ENCODE measurements at regions not wholly inside any gene's neighbourhood (a gene's known extent, or its start where the extent isn't known, plus 50 kb on each side); places are given as distances from the start of the nearest gene placed in this dataset.

DNA sequence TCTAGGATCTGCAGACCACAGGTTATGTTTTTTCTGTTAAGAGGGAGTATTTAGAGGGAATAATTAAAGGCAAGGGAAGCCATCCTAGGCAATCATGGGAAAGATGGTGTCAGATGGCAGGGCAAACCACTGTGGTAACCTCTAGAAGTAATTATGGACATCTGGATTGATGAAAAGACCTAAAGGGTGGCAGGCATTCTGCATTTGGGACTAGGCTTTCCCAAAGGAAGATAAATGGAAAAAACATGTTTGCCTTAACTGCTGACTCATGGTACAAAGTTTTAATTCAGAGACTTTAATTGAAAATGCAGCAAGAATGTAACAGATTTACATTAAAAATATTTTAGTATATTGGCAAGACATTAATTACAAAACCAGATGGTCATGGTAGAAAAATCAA lies 88.1 kb downstream of the TMEM30B start:
- intact Hi-C loops (cut with micrococcal nuclease), result no loop called here

DNA sequence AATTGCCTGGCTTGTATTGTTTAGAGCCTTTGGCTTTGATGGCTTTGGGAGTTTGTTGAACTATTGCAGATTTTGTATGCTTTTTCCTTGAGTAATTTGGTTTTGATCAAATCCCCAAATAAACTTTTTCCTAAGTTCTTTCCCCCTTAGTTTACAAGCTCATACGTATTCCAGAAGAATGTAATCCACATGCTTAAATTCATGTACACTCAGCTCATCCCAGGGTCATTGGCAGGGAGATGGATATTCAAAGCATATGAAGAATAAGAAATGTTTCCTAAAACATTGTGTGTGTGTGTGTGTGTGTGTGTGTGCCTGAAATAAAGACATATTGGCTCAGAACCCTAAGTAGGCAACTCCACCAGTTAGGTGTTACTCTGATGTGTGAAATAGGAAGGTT lies 89.4 kb downstream of the TMEM30B start:
- intact Hi-C loops (cut with micrococcal nuclease), result no loop called here

DNA sequence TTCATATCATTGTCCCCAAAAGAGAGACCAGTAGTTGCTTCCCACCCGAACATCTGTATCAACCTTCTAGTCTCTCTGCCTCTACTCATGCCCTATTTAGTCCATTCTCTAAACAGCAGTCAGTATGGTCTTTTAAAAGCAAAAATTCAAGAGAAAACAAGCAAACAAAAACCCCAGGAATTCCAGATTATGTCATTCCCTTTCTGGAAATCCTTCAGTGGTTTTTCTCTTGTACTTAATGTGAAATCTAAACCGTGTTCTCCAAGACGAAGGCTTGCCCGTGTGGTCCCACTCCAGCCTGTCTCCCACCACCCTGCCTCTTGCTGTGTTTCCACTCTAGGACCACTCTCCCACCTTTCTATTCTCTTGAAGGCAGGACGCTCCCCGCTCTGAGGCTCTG lies 90.8 kb downstream of the TMEM30B start:
- intact Hi-C loops (cut with micrococcal nuclease), result no loop called here

DNA sequence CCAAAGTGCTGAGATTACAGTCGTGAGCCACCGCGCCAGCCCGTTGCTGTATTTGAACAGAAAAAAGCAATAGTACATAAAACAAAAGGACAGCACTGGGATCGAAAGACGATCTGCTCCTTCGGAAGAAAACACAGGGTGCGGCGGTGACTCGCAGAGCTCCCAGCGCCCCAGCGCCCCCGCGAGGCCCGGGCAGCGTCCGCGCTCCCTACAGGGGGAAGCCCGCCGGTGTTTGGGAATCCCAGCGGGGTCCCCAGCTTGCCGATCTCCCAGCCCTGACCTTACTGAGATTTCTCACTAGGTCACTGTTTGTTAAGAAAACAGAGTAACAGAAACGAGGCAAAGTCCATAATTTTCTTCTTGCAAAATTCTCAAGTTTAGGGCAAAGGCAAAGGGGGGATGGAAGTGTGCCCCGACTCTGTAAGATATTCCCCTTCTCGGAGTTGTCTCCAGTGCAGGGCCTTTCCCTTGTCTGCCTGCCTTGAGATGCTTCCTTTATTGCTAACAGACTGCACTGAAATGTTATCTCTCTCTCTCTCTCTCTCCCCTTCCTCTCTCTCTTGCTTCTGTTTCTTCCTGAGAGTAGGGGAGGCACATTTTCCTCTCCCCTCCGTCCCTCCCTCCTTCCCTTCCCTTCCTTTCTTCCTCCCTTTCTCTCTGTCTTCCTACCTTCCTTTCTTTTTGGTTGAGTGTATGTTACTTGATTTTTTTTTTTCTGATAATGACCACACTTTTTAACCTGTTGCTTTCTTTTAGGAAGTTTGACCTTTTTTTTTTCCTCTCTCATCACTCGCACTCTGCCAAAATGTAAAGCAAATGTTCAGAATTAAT lies 91.9 kb downstream of the TMEM30B start:
- intact Hi-C loops (cut with micrococcal nuclease), result no loop called here

DNA sequence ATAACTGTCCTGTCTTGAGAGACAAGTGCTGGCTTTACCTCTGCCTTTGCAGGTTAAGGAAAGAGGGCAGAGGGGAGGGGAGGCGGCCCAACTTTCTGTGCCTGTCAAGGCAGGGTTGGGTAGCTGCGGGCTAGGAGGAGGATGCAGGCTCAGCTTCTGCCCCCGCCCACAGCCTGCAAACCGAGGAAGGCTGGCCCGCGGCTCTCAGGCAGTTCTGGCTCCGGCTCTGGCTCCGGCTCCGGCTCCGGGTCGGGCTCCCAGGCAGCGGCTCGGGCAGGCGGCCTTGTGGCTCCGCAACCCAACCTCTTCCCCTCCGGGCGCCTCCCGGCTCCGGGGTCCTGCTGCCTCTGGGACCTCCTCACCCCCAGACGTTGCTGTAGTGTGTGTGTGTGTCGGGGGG lies 92.9 kb downstream of the TMEM30B start:
- intact Hi-C loops (cut with micrococcal nuclease), result no loop called here

DNA sequence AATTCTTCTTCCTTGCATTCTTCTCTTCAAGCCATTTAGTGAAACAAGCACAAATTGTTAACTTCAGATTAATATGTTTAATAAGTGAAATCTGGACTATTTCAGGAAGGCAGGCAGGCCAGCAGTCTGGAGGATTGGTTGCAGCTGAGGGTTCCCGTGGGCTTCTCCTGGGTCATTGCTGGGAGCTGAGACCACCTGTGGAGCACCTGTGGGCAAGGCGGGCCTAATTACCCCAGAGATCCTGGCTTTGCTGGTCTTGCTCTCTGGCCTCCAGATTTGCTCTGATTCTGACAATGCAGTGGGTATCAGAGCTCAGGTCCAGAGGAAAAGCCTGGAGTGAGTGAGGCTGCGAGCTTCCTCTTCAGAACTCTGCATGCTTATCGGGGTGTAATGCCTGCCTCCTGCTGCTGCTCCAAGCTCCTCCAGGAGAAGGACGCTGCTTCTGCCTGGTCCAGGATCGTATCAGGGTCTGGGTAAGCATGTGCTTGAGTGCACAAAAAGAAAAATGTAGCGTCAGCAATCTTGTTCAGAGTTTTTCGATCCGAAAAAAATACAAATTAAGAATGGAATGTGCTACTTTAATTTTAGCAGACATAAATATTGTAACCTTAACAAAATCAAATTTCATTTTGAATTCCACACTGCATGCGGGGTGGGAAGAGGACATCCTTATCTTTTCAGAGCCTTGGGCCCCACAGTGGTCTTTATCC lies 93.8 kb downstream of the TMEM30B start:
- intact Hi-C loops (cut with micrococcal nuclease), result no loop called here

DNA sequence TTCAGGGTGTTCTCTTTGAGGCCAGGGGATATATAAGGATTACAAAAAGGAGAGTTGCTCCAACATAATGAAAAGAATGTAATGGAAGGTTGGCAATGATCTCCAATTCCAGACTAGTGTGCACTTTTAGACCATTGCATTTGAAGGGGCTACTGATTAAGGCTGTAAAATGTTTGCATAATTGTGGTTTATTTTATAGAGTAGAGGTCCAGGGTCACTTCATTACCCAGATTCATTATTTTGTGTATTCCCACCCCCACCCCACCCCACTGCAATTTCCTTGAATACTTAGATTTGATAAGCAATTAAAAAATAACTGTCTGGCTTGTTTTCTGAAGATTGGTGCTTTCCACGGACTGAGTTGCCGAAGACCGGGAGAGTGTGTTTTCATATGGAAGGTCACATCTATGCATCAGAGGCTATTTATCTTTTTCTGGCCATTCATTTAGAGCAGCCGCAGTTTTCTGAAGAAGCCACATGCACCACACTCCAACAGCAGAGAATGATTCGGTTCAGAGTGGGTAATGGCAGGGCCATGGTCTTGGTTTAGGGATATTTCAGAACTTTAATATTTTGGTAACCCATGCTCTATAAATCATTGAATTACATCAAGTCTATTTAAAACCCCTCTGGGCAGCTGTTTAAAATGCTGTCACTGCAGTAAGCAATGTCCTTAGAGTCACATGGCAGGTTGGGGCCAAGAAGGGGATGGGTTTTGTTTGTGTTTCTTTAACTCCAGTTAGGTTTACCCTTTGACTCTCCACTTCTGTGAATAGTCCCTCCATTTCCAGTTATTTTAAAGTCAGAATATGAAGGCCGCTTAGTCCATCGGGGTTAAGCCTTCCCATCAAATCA lies 94.6 kb downstream of the TMEM30B start:
- intact Hi-C loops (cut with micrococcal nuclease), result no loop called here

DNA sequence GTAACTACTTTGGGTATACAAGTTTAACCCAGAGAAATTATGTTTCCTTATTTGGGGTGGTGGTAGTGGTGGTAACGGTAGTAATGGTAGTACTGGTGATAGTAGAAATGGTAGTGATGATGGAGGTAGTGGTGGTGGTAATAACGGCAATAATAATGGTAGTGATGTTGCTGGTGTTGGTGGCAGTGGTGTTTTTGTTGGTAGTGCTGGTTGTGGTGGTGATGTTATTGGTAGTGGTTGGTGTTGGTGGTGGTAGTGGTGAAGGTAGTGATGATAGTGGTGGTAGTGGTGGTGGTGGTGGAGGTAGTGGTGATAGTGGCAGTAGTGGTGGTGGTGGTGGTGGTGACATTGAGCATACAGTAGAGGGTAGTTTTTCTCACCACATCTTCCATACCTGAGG lies 95.6 kb downstream of the TMEM30B start:
- intact Hi-C loops (cut with micrococcal nuclease), result no loop called here

DNA sequence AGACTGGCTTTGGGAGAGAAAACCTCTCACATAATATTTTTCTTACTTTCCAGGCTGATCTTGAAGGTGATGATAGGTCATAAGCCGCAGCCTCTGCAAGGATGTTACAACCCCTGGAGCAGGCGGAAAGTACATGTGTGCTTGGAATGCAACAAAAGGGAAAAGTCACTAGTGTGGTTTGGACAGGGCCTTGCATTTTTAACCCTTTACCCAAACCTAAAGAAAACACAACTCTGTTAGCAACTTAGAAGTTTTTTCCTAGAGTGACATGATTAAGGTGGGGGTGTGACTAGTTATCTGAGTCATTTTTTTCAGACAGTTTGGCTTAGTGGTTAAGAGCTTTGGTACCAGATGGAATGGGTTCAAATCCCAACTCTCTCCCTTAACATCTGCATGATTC lies 97.0 kb downstream of the TMEM30B start:
- intact Hi-C loops (cut with micrococcal nuclease), result no loop called here

DNA sequence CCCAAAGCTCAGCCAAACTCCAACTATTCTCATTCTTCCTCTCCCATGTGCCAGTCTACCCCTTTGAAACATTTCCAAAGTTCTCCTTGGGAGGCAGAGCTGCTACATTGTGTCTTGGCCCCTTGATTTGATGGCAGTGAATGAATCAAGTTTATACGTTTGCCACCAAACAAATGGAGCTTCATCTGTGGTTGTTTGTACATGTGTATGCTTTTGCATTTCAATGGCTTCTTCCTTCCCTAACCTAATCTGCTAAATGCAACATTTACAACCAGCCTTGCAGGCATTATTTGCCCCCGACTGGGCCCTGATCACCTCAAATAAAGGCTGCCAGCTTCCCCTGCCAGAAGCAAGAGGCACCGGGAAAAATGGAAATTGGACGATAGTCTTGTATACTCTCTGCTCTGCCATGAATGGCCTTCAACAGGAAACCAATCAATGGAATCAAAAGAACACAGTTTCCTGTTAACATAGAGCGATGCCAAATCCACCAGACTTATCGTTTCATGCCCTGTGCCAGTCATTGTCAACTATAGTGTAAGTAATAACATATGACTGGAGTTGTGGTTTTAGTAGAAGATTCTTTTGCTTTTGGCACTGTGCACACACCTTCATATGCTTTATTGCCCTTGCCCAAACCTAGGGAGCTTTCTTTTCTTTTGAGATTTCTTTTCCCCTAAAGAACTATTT lies 97.8 kb downstream of the TMEM30B start:
- intact Hi-C loops (cut with micrococcal nuclease), result no loop called here

DNA sequence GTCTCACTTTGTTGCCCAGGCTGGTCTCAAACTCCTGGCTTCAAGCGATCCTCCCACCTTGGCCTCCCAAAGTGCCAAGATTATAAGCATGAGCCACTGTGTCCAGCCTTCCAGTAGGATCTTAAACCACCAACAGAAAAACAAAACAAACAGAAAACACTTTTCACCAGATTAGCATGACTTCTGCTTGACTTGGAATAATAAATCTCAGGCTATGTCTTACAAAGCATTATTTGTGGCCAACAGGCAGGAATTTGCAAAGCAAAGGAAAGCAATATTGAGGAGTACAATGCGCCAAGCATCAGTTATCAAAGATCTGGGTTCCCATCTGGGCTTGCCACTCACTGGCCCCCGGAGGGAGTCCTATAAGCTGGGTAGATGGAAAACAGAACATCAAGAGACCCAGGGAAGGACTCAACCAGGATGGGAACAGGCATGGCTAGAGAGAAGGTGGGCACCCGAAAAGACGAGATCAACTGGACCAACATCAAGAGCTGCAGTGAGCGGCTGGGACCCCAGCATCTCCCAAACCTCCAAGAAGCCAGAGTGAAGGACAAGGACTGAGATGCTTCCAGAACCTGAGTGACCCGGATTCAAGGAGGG lies 101.2 kb downstream of the TMEM30B start:
- intact Hi-C loops (cut with micrococcal nuclease), result loop anchor here (5.0 kb wide), 1 partner anchor 72 kb away; no protein-coding TSS in a partner anchor

DNA sequence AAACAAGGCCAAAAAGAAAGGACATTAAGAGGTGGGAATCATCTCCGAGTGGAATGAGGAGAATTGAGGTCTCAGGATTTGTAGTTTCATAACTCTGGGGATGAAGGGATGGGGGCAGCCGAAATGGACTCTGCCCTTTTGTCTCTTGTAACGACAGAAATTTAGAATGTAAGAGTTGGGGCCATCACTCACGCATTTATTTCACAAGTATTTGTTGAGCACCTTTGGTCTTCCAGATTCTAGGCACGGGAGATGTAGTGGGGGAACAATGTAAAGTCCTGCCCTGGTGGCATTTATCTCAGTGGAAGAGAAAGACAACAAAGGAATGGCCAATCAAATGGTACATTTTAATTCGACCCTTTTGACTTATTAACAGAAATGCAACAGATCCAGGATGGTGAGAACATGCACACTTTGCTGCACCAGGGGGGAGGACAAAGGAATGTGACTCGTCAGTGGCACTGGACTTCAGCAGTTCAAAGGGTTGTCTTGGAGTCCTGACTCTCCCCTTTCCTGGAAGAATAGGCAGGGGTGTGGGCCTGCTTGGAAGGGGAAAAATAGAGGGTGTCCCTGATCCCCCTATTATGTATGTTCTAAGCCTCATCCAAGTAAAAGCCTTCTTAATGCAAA lies 102.0 kb downstream of the TMEM30B start:
- intact Hi-C loops (cut with micrococcal nuclease), result loop anchor here (5.0 kb wide), 1 partner anchor 73 kb away; no protein-coding TSS in a partner anchor

DNA sequence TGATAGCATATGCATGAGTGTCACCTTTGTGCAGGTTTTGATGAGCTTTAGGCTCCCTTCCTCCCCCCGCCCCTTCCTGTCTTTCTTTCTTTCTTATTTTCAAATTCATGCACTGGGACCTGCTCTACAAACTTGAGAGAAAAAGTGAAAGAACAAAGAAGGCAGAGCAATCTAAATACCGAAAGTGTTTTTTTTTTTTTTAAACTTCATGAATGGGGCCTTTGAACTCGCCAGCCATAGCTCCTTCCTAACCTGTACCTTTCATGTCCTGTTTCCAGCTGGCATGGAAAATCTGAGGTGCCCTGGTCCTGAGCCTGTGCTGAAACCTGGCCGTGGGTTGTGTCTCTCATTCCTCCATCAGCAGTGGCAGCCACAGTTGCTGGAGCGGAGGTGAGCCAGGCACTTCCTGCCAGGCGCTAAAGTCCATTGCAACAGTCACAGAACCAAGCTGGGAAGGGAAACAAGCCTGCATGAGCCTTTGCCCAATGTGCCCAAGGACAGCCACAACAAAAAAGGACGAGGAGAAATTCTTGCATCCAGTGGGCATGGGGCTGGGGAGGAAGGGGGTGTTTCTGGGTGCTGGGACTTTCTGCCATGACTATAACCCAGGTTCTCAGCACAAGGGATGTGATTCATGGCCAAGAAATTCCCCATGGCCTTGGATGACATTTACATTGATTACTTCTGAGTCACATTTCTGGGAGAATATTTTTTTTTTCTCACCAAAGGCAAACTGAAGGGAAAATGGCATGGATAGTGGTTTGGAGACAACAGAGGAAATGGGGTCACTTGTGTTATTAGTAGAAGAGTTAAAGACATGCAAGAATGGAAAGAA lies 102.7 kb downstream of the TMEM30B start:
- intact Hi-C loops (cut with micrococcal nuclease), result loop anchor here (5.0 kb wide), 1 partner anchor 74 kb away; no protein-coding TSS in a partner anchor

DNA sequence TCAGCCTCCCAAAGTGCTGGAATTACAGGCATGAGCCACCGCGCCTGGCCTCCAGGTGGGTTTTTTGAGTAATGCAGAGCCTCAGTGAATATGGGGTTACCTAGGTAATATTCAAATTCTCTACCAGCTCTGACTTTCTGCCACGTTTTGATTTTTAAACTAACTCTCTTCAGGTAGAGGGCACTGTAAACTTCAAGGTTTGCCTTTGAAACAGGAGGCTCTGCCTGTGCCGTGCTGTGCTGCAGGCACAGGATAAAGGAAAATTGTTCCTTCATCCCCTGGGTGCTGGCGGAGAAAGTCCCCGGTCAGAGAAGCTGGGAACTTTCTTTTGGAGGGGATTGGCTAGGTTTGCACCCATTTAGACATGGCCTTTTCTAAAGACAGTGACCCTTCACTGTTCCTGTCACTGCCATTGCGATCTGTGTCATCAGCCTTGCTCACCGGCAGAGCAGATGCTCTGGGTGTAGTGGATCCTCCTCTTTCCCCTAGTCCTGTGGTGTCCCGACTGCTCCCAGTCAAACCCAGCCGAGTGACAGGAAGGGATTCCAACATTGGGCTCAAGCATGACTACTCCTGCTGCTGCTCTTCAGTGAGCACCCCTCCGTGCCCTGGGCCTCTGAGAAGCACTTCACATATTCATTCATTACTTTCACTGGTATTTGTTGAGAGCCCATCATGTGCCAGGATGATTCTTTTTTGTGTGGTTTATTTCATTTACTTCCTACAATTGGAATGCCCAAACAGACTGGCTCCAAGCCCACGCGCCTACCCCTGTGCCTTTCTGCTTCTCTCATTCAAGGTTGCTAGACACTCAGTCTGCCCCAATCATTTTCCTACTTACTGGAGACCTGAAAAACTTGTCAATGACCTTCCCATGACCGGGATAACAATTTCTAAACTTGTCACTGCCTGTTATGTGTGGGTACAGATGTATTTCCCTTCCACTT lies 103.6 kb downstream of the TMEM30B start:
- intact Hi-C loops (cut with micrococcal nuclease), result loop anchor here (5.0 kb wide), 1 partner anchor 75 kb away; no protein-coding TSS in a partner anchor

DNA sequence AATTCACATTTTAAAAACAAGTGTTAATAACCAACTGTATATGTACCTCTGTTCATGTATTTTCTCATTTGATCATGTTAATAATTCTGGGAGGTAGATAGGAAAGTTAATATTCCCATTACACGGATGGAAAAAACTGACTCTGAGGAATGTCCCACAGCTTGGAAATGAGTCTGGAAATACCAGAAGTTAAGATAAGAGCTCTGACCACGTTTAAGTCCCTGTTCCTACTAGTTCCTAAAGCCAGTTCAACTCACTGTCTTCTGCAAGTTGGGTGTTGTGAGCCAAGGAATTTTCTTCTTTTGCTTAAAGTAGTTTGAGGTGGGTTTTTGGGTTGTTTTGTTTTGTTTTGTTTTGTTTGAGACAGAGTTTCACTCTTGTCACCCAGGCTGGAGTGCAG lies 104.5 kb downstream of the TMEM30B start:
- intact Hi-C loops (cut with micrococcal nuclease), result loop anchor here (5.0 kb wide), 1 partner anchor 76 kb away; no protein-coding TSS in a partner anchor

DNA sequence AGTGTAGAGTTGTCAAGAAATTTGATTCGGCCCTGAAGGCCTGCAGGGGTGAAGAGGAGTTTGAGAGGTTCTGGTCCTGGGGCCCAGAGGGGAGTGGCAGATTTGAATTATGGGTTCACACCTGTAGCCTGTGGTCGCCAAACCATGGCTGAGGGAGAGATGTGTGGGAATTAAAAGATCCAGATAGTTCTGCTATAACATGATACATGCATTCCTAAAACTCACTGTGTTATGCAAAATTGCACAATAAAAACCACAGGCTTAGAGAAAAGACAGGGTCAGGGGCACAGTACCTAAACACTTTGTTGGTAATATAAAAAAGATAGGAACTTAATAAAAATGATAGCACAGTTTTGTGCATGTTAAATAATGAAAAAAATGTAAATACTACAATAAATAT lies 106.2 kb downstream of the TMEM30B start:
- intact Hi-C loops (cut with micrococcal nuclease), result loop anchor here (5.0 kb wide), 1 partner anchor 77 kb away; no protein-coding TSS in a partner anchor

DNA sequence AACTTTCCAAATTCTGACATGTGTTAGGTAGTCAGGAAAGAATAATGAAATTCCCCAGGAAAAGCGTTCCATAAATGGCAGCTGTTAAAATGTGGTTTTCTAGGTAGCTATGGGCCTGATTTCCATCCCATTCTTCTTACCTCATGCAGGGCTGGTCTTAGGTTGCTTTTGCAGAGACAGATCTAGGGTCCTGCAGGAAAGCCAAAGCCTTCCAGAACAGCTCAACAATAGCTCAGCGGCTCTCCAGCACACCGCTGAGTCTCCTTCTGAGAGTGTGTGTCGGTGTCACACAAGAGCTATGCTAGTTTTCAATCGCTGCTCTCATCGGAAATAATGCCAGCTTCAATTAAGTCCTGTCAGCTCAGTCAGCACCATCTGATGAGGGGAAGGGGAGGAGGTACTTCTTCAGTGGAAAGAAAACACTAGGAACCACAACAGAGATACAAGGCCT lies 106.7 kb downstream of the TMEM30B start:
- intact Hi-C loops (cut with micrococcal nuclease), result no loop called here

DNA sequence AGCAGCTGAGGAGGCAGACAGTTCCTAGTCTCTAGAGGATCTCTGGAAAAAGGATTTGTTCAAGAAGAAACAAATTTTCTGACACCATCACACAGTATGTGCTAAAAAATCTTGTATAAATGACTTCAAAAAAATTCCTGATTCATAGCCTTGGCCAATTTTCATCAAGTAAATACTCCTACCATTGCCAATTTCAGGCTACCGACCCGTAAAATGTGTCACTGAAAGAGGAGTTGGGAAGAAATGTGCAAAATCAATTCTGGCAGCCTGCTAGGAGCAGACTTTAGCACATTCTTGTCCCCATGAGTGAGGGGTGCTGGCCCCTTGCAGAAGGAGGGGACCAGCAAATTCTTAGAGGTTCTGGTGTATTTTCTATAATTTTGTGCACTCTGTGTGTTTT lies 109.4 kb downstream of the TMEM30B start:
- intact Hi-C loops (cut with micrococcal nuclease), result no loop called here
